C4-2B (cell line): ENCODE measurements at regions not wholly inside any gene's neighbourhood (a gene's known extent, or its start where the extent isn't known, plus 50 kb on each side); places are given as distances from the start of the nearest gene placed in this dataset.
"Not testable (repeated sequence)": the region's sequence is repeated elsewhere in the genome, so short reads cannot be mapped to it uniquely, and the experiment has no call there.

ENCODE experiments used
- H3K27ac ChIP-seq: fragments of 450-650 bp; 2 replicates; pipeline ENCODE4 v1.5.1; 2017
- CTCF ChIP-seq: fragments of 450-650 bp; conservative IDR thresholded peaks from 2 replicates; pipeline ENCODE4 v1.5.1; 2017; ENCODE audit warnings: mild to moderate bottlenecking
- ZFX ChIP-seq: fragments of 450-650 bp; IDR thresholded peaks from 2 replicates; pipeline ENCODE4 v1.6.1; 2017

- no peak overlapping the region for H3K27ac ChIP-seq
- TF ChIP-seq ZFX: no peak
- no peak for TF ChIP-seq CTCF
These were observed 1272.5 kb upstream of the SEL1L start for GRCh38 chr14:82805892-82806825.

- no peak for TF ChIP-seq CTCF
These were observed 1277.6 kb upstream of the SEL1L start for GRCh38 chr14:82811246-82811645.

GRCh38 chr14:82814339-82814738 lies 1280.7 kb upstream of the SEL1L start:
- not testable (repeated sequence) for H3K27ac ChIP-seq

More at GRCh38 chr14:82811246-82811645, 1277.6 kb upstream of the SEL1L start:
- H3K27ac ChIP-seq: no peak overlapping the region

GRCh38 chr14:82830596-82830995 lies 1296.9 kb upstream of the SEL1L start:
- no peak overlapping the region for H3K27ac ChIP-seq
- TF ChIP-seq CTCF (no peak), ZFX (no peak)

GRCh38 chr14:82836256-82836950 lies 1302.8 kb upstream of the SEL1L start:
- no peak for TF ChIP-seq CTCF
- TF ChIP-seq ZFX: no peak
- no peak overlapping the region for H3K27ac ChIP-seq

GRCh38 chr14:82837611-82838140 lies 1304.0 kb upstream of the SEL1L start:
- no peak overlapping the region for H3K27ac ChIP-seq
- no peak for TF ChIP-seq ZFX
- TF ChIP-seq CTCF: no peak

- no peak overlapping the region for H3K27ac ChIP-seq
- TF ChIP-seq ZFX (no peak), CTCF (no peak)
These were observed 1316.9 kb upstream of the SEL1L start for GRCh38 chr14:82850576-82850975.
